H1 (cell line): ENCODE measurements at regions not wholly inside any gene's neighbourhood (a gene's known extent, or its start where the extent isn't known, plus 50 kb on each side); places are given as distances from the start of the nearest gene placed in this dataset.

Experiments used
- CTCF ChIP-seq, 3 experiments: IDR thresholded peaks; 1 replicate in 2 of 3; 2 replicates in 1 of 3; pipeline versions ENCODE4 v1.5.1 to v1.6.1; 2011; ENCODE audit warnings: low read length in 3 of 3, mild to moderate bottlenecking in 3 of 3, inconsistent platforms in 2 of 3, low read depth in 1 of 3, moderate library complexity in 1 of 3; ENCODE audit not compliant: insufficient read depth in 1 of 3; ENCODE audit errors: control extremely low read depth in 1 of 3
- EP300 ChIP-seq, 2 experiments: IDR thresholded peaks; 1 replicate in 1 of 2; 2 replicates in 1 of 2; pipeline ENCODE4 v1.6.1; 2011 to 2012; ENCODE audit warnings: low read depth in 2 of 2, low read length in 2 of 2, mild to moderate bottlenecking in 2 of 2, borderline replicate concordance in 1 of 2, inconsistent platforms in 1 of 2, moderate library complexity in 1 of 2
- EZH2 ChIP-seq: fragments of 200-600 bp; sonication (generic); IDR thresholded peaks from 2 replicates; pipeline ENCODE4 v1.7.1; 2012; ENCODE audit warnings: low read depth, mild to moderate bottlenecking, moderate library complexity, low read length, inconsistent platforms; ENCODE audit not compliant: severe bottlenecking
- KDM1A ChIP-seq: fragments of 200-600, 300-600 bp; sonication (generic); IDR thresholded peaks from 2 replicates; pipeline ENCODE4 v1.7.1; 2016; ENCODE audit warnings: mild to moderate bottlenecking, low read length, borderline replicate concordance
- POLR2A ChIP-seq, 2 experiments: IDR thresholded peaks; 1 replicate in 1 of 2; 2 replicates in 1 of 2; pipeline ENCODE4 v1.6.1; 2011; ENCODE audit warnings: low read depth in 2 of 2, low read length in 2 of 2, mild to moderate bottlenecking in 2 of 2; ENCODE audit errors: control extremely low read depth in 1 of 2
- RXRA ChIP-seq: IDR thresholded peaks from 2 replicates; pipeline ENCODE4 v1.6.1; 2011; ENCODE audit warnings: low read depth, mild to moderate bottlenecking, low read length, moderate library complexity; ENCODE audit not compliant: insufficient read depth
- SIRT6 ChIP-seq: IDR thresholded peaks from one replicate; pipeline ENCODE4 v1.7.1; 2012; ENCODE audit warnings: low read length, inconsistent platforms
- SRF ChIP-seq: IDR thresholded peaks from 2 replicates; pipeline ENCODE4 v1.6.1; 2011; ENCODE audit warnings: mild to moderate bottlenecking, low read depth, low read length, moderate library complexity
- TAF1 ChIP-seq: IDR thresholded peaks from 2 replicates; pipeline ENCODE4 v1.6.1; 2011; ENCODE audit warnings: mild to moderate bottlenecking, low read depth, low read length
- YY1 ChIP-seq: IDR thresholded peaks from 2 replicates; pipeline ENCODE4 v1.6.1; 2011; ENCODE audit warnings: low read depth, mild to moderate bottlenecking, low read length

GRCh38 chr14:27712364-27712763 lies 1054.2 kb upstream of the FOXG1 start:
- TF ChIP-seq RXRA (no peak), CTCF (IDR thresholded peaks at IDR 0.05; ENCODE audit: control extremely low read depth in 1 of 3, insufficient read depth in 1 of 3, low read depth in 1 of 3, low read length in 3 of 3) (no peak), SRF (no peak), EZH2 (no peak), EP300 (IDR thresholded peaks at IDR 0.05; ENCODE audit: borderline replicate concordance in 1 of 2, low read depth in 2 of 2, low read length in 2 of 2) (no peak), POLR2A (IDR thresholded peaks at IDR 0.05; ENCODE audit: control extremely low read depth in 1 of 2, low read depth in 2 of 2, low read length in 2 of 2) (no peak), YY1 (no peak), TAF1 (no peak), KDM1A (no peak), SIRT6 (no peak)
